SK-N-SH (cell line): ENCODE measurements at regions not wholly inside any gene's neighbourhood (a gene's known extent, or its start where the extent isn't known, plus 50 kb on each side); places are given as distances from the start of the nearest gene placed in this dataset.

ENCODE experiments used
- CTCF ChIA-PET: fragments of 300-600, 350-600 bp; formaldehyde crosslinking; extraction: SDS; loops from one replicate; lab custom pipeline; 2021; lab: Yijun Ruan, JAX
- POLR2A ChIA-PET: fragments of 350-600 bp; sonication (Branson Sonifier 250); formaldehyde crosslinking; extraction: SDS; loops from one replicate; lab custom pipeline; 2020; ENCODE audit warnings: antibody characterized with exemption, inconsistent platforms; lab: Yijun Ruan, JAX
- DNase-seq: peaks from one replicate; pipeline ENCODE4 v3.0.0; 2012
- H2AFZ ChIP-seq: fragments of 200-600 bp; sonication (generic); 2 replicates; pipeline ENCODE4 v1.8.1; 2016; ENCODE audit warnings: antibody characterized with exemption, mild to moderate bottlenecking, low read depth
- H3F3A ChIP-seq: fragments of 200-600 bp; sonication (generic); replicated peaks from 2 replicates; pipeline ENCODE3; 2016; ENCODE audit warnings: antibody characterized with exemption, mild to moderate bottlenecking; ENCODE audit not compliant: insufficient read depth
- H3K27ac ChIP-seq, 2 experiments: fragments of 200-500 bp in 1 of 2; fragments of 200-600 bp in 1 of 2; sonication (Bioruptor generic) in 1 of 2; sonication (generic), shearing (Covaris generic) in 1 of 2; 2 replicates each; pipeline versions ENCODE4 v1.5.1 to v1.6.1; 2014 to 2016; ENCODE audit warnings: low read depth in 2 of 2, inconsistent platforms in 1 of 2, low read length in 1 of 2, mild to moderate bottlenecking in 1 of 2, mixed read lengths in 1 of 2
- H3K27me3 ChIP-seq: fragments of 200-600 bp; sonication (generic), shearing (Covaris generic); 2 replicates; pipeline ENCODE4 v1.6.1; 2016; ENCODE audit warnings: mixed run types; ENCODE audit not compliant: insufficient read depth
- H3K36me3 ChIP-seq, 2 experiments: fragments of 200-500 bp in 1 of 2; fragments of 200-600 bp in 1 of 2; sonication (Bioruptor generic) in 1 of 2; sonication (generic) in 1 of 2; replicated peaks in 1 of 2; 2 replicates each; pipeline versions ENCODE3 to v1.5.1; 2014 to 2016; ENCODE audit warnings: low read length in 1 of 2, mild to moderate bottlenecking in 1 of 2; ENCODE audit not compliant: insufficient read depth in 2 of 2, control insufficient read depth in 1 of 2
- H3K4me1 ChIP-seq, 2 experiments: fragments of 200-500 bp in 1 of 2; fragments of 200-600 bp in 1 of 2; sonication (Bioruptor generic) in 1 of 2; sonication (generic), shearing (Covaris generic) in 1 of 2; 2 replicates each; pipeline versions ENCODE4 v1.5.1 to v1.6.1; 2014 to 2016; ENCODE audit warnings: low read depth in 1 of 2, low read length in 1 of 2, mixed run types in 1 of 2; ENCODE audit not compliant: insufficient read depth in 2 of 2, control insufficient read depth in 1 of 2
- H3K4me2 ChIP-seq: fragments of 200-600 bp; sonication (generic), shearing (Covaris generic); 2 replicates; pipeline ENCODE4 v1.6.1; 2017; ENCODE audit warnings: mixed run types
- H3K4me3 ChIP-seq, 2 experiments: fragments of 200-500 bp in 1 of 2; fragments of 200-600 bp in 1 of 2; sonication (Bioruptor generic) in 1 of 2; sonication (generic), shearing (Covaris generic) in 1 of 2; 2 replicates each; pipeline versions ENCODE4 v1.5.1 to v1.8.1; 2014 to 2016; ENCODE audit warnings: low read depth in 2 of 2, inconsistent platforms in 1 of 2, low read length in 1 of 2, mild to moderate bottlenecking in 1 of 2, mixed read lengths in 1 of 2, moderate library complexity in 1 of 2
- H3K79me2 ChIP-seq: fragments of 200-600 bp; sonication (generic); 2 replicates; pipeline ENCODE4 v1.8.1; 2017; ENCODE audit warnings: mild to moderate bottlenecking; ENCODE audit not compliant: insufficient read depth
- H3K9ac ChIP-seq: fragments of 200-600 bp; sonication (generic); 2 replicates; pipeline ENCODE4 v1.6.1; 2017; ENCODE audit warnings: mixed run types
- H3K9me2 ChIP-seq: fragments of 200-600 bp; sonication (generic); 2 replicates; pipeline ENCODE4 v1.6.1; 2017; ENCODE audit warnings: mixed run types
- H3K9me3 ChIP-seq: fragments of 200-600 bp; sonication (generic); 2 replicates; pipeline ENCODE4 v1.6.1; 2017; ENCODE audit warnings: mixed run types, mild to moderate bottlenecking, moderate library complexity
- H4K20me1 ChIP-seq: fragments of 200-600 bp; sonication (generic); 2 replicates; pipeline ENCODE4 v1.6.1; 2017; ENCODE audit warnings: mild to moderate bottlenecking, mixed run types; ENCODE audit not compliant: insufficient read depth
- ELF1 ChIP-seq: IDR thresholded peaks from 2 replicates; pipeline ENCODE4 v1.4.0; 2012
- EZH2phosphoT487 ChIP-seq: fragments of 200-600 bp; sonication (generic); IDR thresholded peaks from 2 replicates; pipeline ENCODE4 v1.6.1; 2017; ENCODE audit warnings: low read depth, mixed run types, mild to moderate bottlenecking, antibody characterized with exemption, moderate library complexity, borderline replicate concordance
- GABPA ChIP-seq: IDR thresholded peaks from 2 replicates; pipeline ENCODE4 v1.4.0; 2012; ENCODE audit warnings: low read depth, mild to moderate bottlenecking
- GATA2 ChIP-seq: sonication (generic); formaldehyde crosslinking; IDR thresholded peaks from 2 replicates; pipeline ENCODE4 v1.5.0; 2020; ENCODE audit warnings: mild to moderate bottlenecking, missing genetic modification reagents
- JUND ChIP-seq: IDR thresholded peaks from 2 replicates; pipeline ENCODE4 v1.4.0; 2012
- MXI1 ChIP-seq: IDR thresholded peaks from 2 replicates; pipeline ENCODE4 v1.6.1; 2012; ENCODE audit warnings: mild to moderate bottlenecking, low read depth, low read length, improper control_type of control experiment
- NFIC ChIP-seq: IDR thresholded peaks from 2 replicates; pipeline ENCODE4 v1.4.0; 2012; ENCODE audit warnings: borderline replicate concordance
- NRF1 ChIP-seq: IDR thresholded peaks from 2 replicates; pipeline ENCODE4 v1.6.1; 2012; ENCODE audit warnings: low read depth, mild to moderate bottlenecking, low read length
- POLR2AphosphoS5 ChIP-seq: IDR thresholded peaks from 2 replicates; pipeline ENCODE4 v1.6.1; 2012; ENCODE audit warnings: low read depth, low read length
- RAD21 ChIP-seq: IDR thresholded peaks from 2 replicates; pipeline ENCODE4 v1.6.1; 2012; ENCODE audit warnings: mild to moderate bottlenecking, low read length
- SIN3A ChIP-seq: IDR thresholded peaks from 2 replicates; pipeline ENCODE4 v1.6.1; 2012; ENCODE audit warnings: low read depth, mild to moderate bottlenecking, low read length, moderate library complexity, borderline replicate concordance
- TCF12 ChIP-seq: IDR thresholded peaks from 2 replicates; pipeline ENCODE4 v1.4.0; 2012
- YY1 ChIP-seq: IDR thresholded peaks from 2 replicates; pipeline ENCODE4 v1.4.0; 2012; ENCODE audit warnings: low read depth, mild to moderate bottlenecking
- WGBS: methylation state at CpG from one replicate; pipeline ENCODE4 v1.1.6; 2017; ENCODE audit warnings: low lambda C conversion rate; 5-methylcytosine and 5-hydroxymethylcytosine counted together
- TF ChIP-seq, protein P1 (sequence below): fragments of 150-350 bp; IDR thresholded peaks from 2 replicates; pipeline ENCODE4 v1.6.1; 2017; ENCODE audit warnings: antibody characterized with exemption, low read length, low read depth, borderline replicate concordance
- TF ChIP-seq, protein P2 (sequence below): IDR thresholded peaks from 2 replicates; pipeline ENCODE4; 2012
- TF ChIP-seq, protein P3 (sequence below): IDR thresholded peaks from 2 replicates; pipeline ENCODE4 v1.4.0; 2012; ENCODE audit warnings: low read depth
- TF ChIP-seq, protein P4 (sequence below): IDR thresholded peaks from 2 replicates; pipeline ENCODE4 v1.6.1; 2012; ENCODE audit warnings: mild to moderate bottlenecking, low read depth, low read length, moderate library complexity

DNA sequence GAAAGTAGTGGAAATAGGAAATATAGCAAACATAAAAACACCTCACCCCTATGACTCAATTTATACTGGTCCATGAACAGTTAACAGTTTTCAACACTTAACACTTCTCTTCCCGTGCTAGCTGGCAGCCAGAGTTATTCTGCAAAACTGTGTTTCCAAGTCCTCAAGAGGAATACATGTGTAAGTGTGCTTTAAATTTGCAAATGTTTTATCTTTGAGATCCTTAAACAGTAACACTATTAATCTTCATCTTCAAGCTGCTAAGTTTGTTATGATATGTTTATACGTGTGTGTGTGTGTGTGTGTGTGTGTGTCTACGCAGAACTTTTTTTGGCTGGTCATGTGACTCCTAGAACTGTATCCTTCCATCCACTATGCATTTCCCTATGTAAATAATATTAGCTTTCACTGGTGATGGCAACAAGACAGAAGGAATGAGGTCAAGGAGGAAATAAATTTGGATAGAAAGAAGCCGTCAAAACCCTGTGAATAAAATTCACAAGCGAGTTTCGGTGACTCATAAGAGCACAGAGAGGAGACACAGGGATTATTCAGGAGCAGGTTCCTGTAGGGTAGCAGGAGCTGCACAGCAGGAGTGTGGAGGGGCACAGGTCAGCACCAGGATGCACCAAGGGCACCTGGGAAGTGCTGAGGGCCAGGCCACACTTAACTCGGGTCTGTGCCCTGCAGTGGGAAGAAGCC, 105.9 kb upstream of the ETV6 start:
- Histone ChIP-seq H3K79me2 (no peaks in the 10 kb centered on the region), H3K9me2 (no peaks in the 10 kb centered on the region), H3K27ac (no peak overlapping the region), H3K4me1 (peaks cover 5 to 7% of the 10 kb centered on the region in 2 experiments; a peak in 2 of 4 replicates), H3K27me3 (no peaks in the 10 kb centered on the region; the same call in 1 of the 2 replicates), H3K4me3 (no peak overlapping the region), H3F3A (no peaks in the 10 kb centered on the region), H3K4me2 (no peak overlapping the region), H3K9ac (no peak overlapping the region), H3K36me3 (no peaks in the 10 kb centered on the region), H2AFZ (no peak overlapping the region), H4K20me1 (no peaks in the 10 kb centered on the region), H3K9me3 (no peaks in the 10 kb centered on the region)
- no peak for DNase-seq
- ChIA-PET POLR2A (no interaction called here), CTCF (interaction anchor here (0.8 to 1.1 kb wide), 2 partner anchors 11 to 37 kb away, joined by 3 to 4 read pairs; no protein-coding TSS in a partner anchor)
- TF ChIP-seq JUND (no peak), SIN3A (no peak), TCF12 (no peak), POLR2AphosphoS5 (no peak), EZH2phosphoT487 (no peak), NFIC (no peak), YY1 (no peak), NRF1 (no peak), ELF1 (no peak), GATA2 (CRISPR knock-in tag) (no peak), RAD21 (no peak), GABPA (no peak), MXI1 (no peak)
- TF ChIP-seq, protein P1, sequence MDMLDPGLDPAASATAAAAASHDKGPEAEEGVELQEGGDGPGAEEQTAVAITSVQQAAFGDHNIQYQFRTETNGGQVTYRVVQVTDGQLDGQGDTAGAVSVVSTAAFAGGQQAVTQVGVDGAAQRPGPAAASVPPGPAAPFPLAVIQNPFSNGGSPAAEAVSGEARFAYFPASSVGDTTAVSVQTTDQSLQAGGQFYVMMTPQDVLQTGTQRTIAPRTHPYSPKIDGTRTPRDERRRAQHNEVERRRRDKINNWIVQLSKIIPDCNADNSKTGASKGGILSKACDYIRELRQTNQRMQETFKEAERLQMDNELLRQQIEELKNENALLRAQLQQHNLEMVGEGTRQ, result no peak
- TF ChIP-seq, protein P2, sequence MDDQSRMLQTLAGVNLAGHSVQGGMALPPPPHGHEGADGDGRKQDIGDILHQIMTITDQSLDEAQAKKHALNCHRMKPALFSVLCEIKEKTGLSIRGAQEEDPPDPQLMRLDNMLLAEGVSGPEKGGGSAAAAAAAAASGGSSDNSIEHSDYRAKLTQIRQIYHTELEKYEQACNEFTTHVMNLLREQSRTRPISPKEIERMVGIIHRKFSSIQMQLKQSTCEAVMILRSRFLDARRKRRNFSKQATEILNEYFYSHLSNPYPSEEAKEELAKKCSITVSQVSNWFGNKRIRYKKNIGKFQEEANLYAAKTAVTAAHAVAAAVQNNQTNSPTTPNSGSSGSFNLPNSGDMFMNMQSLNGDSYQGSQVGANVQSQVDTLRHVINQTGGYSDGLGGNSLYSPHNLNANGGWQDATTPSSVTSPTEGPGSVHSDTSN, result no peak
- TF ChIP-seq, protein P3, sequence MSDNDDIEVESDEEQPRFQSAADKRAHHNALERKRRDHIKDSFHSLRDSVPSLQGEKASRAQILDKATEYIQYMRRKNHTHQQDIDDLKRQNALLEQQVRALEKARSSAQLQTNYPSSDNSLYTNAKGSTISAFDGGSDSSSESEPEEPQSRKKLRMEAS, result no peak
- TF ChIP-seq, protein P4, sequence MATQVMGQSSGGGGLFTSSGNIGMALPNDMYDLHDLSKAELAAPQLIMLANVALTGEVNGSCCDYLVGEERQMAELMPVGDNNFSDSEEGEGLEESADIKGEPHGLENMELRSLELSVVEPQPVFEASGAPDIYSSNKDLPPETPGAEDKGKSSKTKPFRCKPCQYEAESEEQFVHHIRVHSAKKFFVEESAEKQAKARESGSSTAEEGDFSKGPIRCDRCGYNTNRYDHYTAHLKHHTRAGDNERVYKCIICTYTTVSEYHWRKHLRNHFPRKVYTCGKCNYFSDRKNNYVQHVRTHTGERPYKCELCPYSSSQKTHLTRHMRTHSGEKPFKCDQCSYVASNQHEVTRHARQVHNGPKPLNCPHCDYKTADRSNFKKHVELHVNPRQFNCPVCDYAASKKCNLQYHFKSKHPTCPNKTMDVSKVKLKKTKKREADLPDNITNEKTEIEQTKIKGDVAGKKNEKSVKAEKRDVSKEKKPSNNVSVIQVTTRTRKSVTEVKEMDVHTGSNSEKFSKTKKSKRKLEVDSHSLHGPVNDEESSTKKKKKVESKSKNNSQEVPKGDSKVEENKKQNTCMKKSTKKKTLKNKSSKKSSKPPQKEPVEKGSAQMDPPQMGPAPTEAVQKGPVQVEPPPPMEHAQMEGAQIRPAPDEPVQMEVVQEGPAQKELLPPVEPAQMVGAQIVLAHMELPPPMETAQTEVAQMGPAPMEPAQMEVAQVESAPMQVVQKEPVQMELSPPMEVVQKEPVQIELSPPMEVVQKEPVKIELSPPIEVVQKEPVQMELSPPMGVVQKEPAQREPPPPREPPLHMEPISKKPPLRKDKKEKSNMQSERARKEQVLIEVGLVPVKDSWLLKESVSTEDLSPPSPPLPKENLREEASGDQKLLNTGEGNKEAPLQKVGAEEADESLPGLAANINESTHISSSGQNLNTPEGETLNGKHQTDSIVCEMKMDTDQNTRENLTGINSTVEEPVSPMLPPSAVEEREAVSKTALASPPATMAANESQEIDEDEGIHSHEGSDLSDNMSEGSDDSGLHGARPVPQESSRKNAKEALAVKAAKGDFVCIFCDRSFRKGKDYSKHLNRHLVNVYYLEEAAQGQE, result no peak
- WGBS, result 70% methylated on average over 6 of the region's 7 CpGs
